ENCODE measurements at regions not wholly inside any gene's neighbourhood (a gene's known extent, or its start where the extent isn't known, plus 50 kb on each side); places are given as distances from the start of the nearest gene placed in this dataset.

- H3K36me3 Mint-ChIP-seq (ENCODE audit: insufficient read depth) = no peaks in the 10 kb centered on the region
- no peaks in the 10 kb centered on the region for H3K9me3 Mint-ChIP-seq
- peaks cover 29% of the 10 kb centered on the region for H3K27me3 Mint-ChIP-seq
- ATAC-seq (replicated peaks; ENCODE audit: extremely low read depth, poor library complexity, severe bottlenecking) (no peak), DNase-seq (ENCODE audit: low spot score in 2 of 2) (no peak)
- no peaks in the 10 kb centered on the region for H3K4me1 Mint-ChIP-seq
- H3K27ac Mint-ChIP-seq (ENCODE audit: low read depth) = no peak overlapping the region
- H3K4me3 Mint-ChIP-seq = no peak overlapping the region
Observed at GRCh38 chr12:124656947-124657434, 89.6 kb upstream of the NCOR2 start.

DNA sequence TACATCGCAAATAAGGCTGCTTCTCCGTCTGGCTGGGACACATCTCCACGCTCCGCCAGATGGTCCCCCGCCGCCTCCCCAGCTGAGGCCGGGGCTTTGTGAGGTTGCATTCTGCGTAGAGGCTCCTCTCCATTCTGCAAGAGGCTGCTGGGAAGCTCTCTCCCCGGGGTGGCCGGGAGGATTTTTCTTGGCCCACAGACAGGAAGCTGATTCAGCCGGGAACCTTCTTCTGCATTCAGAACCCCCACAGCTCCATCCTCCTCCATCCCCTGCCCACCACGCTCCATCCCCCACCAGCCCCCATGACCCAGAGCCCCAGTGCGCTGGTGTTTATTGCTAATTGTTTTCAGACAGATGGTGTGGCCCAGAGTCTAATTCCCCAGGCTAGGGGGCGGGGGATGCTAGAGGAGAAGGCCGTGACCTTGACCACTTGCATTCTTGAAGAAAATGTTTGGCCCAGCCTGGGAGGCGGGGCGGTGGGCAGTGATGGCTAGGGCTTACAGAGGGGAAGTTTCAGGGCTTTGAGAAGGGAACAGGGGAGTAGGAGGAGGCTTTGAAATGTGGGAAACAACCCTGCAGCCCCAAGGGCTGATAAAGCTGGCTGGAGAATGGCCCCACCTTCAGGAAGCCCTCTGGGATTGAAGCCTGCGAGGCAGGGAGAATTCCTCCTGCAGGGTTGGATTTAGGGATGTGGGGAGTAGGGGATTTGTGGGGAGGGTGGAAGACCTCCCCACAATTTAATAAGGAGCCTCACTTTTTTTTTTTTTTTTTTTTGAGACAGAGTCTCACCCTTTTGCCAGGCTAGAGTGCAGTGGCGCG is 88.5 kb upstream of the NCOR2 start:
- Mint-ChIP-seq H3K27me3 (peaks cover 29% of the 10 kb centered on the region), H3K27ac (ENCODE audit: low read depth) (no peak overlapping the region), H3K4me1 (no peaks in the 10 kb centered on the region), H3K4me3 (no peak overlapping the region), H3K9me3 (no peaks in the 10 kb centered on the region), H3K36me3 (ENCODE audit: insufficient read depth) (no peaks in the 10 kb centered on the region)
- ATAC-seq (replicated peaks; ENCODE audit: extremely low read depth, poor library complexity, severe bottlenecking) = no peak
- DNase-seq (ENCODE audit: low spot score in 2 of 2) = no peak

DNA sequence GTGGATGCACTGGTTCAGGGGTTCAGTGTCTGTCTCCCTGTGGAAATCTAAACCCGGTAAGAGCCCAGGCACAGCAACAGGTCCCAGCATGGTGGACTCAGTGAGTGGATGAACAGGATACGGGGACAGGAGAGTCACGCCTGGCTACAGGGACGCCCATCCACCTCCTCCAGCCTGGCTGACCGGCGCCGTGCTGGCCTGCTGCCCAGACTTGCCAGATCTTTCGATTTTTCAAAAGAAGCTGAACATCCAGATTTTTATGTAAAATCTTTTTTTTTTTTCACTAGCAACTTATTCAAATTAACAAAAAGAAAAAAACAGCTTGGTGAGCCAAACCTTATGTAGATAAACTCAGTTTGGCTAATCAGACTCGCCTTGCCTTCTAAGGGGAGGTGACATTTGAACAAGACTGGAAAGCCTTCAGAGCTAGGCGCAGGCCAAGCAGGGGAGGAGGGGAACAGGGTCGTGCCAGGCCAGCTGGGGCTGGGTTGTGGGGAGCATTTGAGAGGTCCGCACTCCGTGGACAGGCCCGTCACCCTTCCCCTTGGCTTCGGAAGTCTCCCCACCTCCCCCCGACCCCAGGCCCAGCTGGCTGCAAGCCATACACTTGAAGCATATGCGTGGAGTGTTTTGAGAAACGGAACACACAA is 87.8 kb upstream of the NCOR2 start:
- DNase-seq (ENCODE audit: low spot score in 2 of 2) (no peak), ATAC-seq (replicated peaks; ENCODE audit: extremely low read depth, poor library complexity, severe bottlenecking) (no peak)
- Mint-ChIP-seq H3K27ac (ENCODE audit: low read depth) (no peak overlapping the region), H3K4me1 (no peaks in the 10 kb centered on the region), H3K4me3 (no peak overlapping the region), H3K9me3 (no peaks in the 10 kb centered on the region), H3K27me3 (peaks cover 29% of the 10 kb centered on the region), H3K36me3 (ENCODE audit: insufficient read depth) (no peaks in the 10 kb centered on the region)

- Mint-ChIP-seq H3K9me3 (no peaks in the 10 kb centered on the region), H3K4me3 (no peak overlapping the region), H3K4me1 (no peaks in the 10 kb centered on the region), H3K36me3 (ENCODE audit: insufficient read depth) (no peaks in the 10 kb centered on the region), H3K27me3 (peaks cover 29% of the 10 kb centered on the region), H3K27ac (ENCODE audit: low read depth) (no peak overlapping the region)
- ATAC-seq (replicated peaks; ENCODE audit: extremely low read depth, poor library complexity, severe bottlenecking) (no peak), DNase-seq (ENCODE audit: low spot score in 2 of 2) (no peak)
Observed at GRCh38 chr12:124654666-124655047, 87.2 kb upstream of the NCOR2 start.

- no peak for ATAC-seq (replicated peaks; ENCODE audit: extremely low read depth, poor library complexity, severe bottlenecking)
Observed at GRCh38 chr12:124653169-124653931, 85.9 kb upstream of the NCOR2 start.

DNA sequence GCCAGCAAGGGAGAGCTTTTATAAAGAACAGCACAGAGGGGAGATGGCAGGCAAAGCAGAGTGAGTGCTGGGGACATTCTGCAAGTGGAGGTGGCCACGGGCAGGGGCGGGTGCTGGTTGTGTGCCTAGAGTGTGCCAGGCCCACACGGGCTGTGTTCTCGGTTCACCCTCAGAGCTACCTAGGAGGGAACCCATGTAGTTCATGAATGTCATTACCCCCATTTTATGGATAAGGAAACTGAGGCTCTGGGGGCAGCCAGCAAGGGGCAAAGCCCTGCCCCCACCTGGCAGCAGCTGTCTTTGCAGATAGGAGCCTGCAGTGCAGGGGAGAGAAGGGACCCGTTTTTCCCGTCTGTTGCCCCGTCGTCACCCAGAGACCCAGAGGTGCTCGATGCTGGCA is 85.2 kb upstream of the NCOR2 start:
- Mint-ChIP-seq H3K4me3 (no peak overlapping the region), H3K9me3 (no peaks in the 10 kb centered on the region), H3K36me3 (ENCODE audit: insufficient read depth) (no peaks in the 10 kb centered on the region), H3K27ac (ENCODE audit: low read depth) (no peak overlapping the region), H3K27me3 (peaks cover 22% of the 10 kb centered on the region), H3K4me1 (peaks cover 2% of the 10 kb centered on the region)
- DNase-seq (ENCODE audit: low spot score in 2 of 2) (no peak), ATAC-seq (replicated peaks; ENCODE audit: extremely low read depth, poor library complexity, severe bottlenecking) (no peak)

More at GRCh38 chr12:124653169-124653931, 85.9 kb upstream of the NCOR2 start:
- no peaks in the 10 kb centered on the region for H3K4me1 Mint-ChIP-seq
- H3K27ac Mint-ChIP-seq (ENCODE audit: low read depth) = no peak overlapping the region
- no peak overlapping the region for H3K4me3 Mint-ChIP-seq
- no peak for DNase-seq (ENCODE audit: low spot score in 2 of 2)
- no peaks in the 10 kb centered on the region for H3K9me3 Mint-ChIP-seq
- no peaks in the 10 kb centered on the region for H3K36me3 Mint-ChIP-seq (ENCODE audit: insufficient read depth)
- peaks cover 29% of the 10 kb centered on the region for H3K27me3 Mint-ChIP-seq

GRCh38 chr12:124651516-124652273 is 84.3 kb upstream of the NCOR2 start:
- Mint-ChIP-seq H3K36me3 (ENCODE audit: insufficient read depth) (no peaks in the 10 kb centered on the region), H3K27ac (ENCODE audit: low read depth) (no peak overlapping the region), H3K27me3 (peaks cover 12% of the 10 kb centered on the region), H3K4me1 (peaks cover 9% of the 10 kb centered on the region), H3K4me3 (no peak overlapping the region), H3K9me3 (no peaks in the 10 kb centered on the region)
- DNase-seq (ENCODE audit: low spot score in 2 of 2) = no peak
- ATAC-seq (replicated peaks; ENCODE audit: extremely low read depth, poor library complexity, severe bottlenecking) = no peak

- H3K9me3 Mint-ChIP-seq = no peaks in the 10 kb centered on the region
- ATAC-seq (replicated peaks; ENCODE audit: extremely low read depth, poor library complexity, severe bottlenecking) = no peak
Observed at GRCh38 chr12:124650912-124651311, 83.5 kb upstream of the NCOR2 start.

DNA sequence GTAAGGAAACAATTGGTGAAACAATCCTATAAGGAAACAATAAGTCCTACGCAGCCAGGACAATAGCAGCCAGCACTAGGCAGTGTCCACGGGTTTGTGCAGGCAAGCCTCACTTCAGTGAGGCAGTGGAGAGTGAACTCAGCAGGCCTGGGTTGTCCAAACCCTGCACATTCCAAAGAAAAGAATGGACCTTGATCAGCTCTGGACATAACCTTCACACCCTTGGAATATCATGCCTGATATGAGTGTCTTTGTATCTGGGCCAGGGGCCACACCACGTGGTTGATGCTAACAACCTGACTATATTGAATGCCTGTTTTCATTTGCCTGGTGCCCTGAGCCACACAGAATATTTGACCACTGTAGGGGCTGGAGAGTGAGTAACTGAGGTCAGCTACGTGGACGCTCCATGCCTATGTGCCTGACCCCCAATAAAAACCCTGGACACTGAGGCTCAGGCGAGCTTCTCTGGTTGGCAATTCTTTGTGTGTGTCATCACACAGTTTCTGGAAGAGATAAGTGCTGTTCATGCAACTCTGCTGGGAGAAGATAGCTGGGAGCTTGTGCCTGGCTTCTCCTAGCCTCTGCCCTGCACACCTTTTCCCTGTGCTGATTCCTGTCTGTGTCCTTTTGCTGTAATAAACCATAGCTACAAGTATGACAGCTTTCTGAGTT is 81.4 kb upstream of the NCOR2 start:
- Mint-ChIP-seq H3K4me3 (no peak overlapping the region), H3K36me3 (ENCODE audit: insufficient read depth) (no peaks in the 10 kb centered on the region), H3K27ac (ENCODE audit: low read depth) (no peak overlapping the region), H3K27me3 (no peaks in the 10 kb centered on the region), H3K9me3 (no peaks in the 10 kb centered on the region), H3K4me1 (peaks cover 24% of the 10 kb centered on the region)
- DNase-seq (ENCODE audit: low spot score in 2 of 2) (no peak), ATAC-seq (replicated peaks; ENCODE audit: extremely low read depth, poor library complexity, severe bottlenecking) (no peak)

More at GRCh38 chr12:124650912-124651311, 83.5 kb upstream of the NCOR2 start:
- H3K27ac Mint-ChIP-seq (ENCODE audit: low read depth) = no peak overlapping the region
- H3K27me3 Mint-ChIP-seq = peaks cover 4% of the 10 kb centered on the region
- peaks cover 17% of the 10 kb centered on the region for H3K4me1 Mint-ChIP-seq
- H3K4me3 Mint-ChIP-seq = no peak overlapping the region
- no peaks in the 10 kb centered on the region for H3K36me3 Mint-ChIP-seq (ENCODE audit: insufficient read depth)
- DNase-seq (ENCODE audit: low spot score in 2 of 2) = no peak

- Mint-ChIP-seq H3K36me3 (ENCODE audit: insufficient read depth) (no peaks in the 10 kb centered on the region), H3K27ac (ENCODE audit: low read depth) (peak overlapping the region; percentile 39), H3K27me3 (no peaks in the 10 kb centered on the region), H3K4me1 (peaks cover 24% of the 10 kb centered on the region), H3K9me3 (no peaks in the 10 kb centered on the region), H3K4me3 (peak overlapping the region; percentile 67)
- DNase-seq (ENCODE audit: low spot score in 2 of 2) (no peak), ATAC-seq (replicated peaks; ENCODE audit: extremely low read depth, poor library complexity, severe bottlenecking) (no peak)
Observed at GRCh38 chr12:124647316-124647715, 79.9 kb upstream of the NCOR2 start.

GRCh38 chr12:124646385-124647230 is 79.2 kb upstream of the NCOR2 start:
- Mint-ChIP-seq H3K27me3 (no peaks in the 10 kb centered on the region), H3K36me3 (ENCODE audit: insufficient read depth) (no peaks in the 10 kb centered on the region), H3K27ac (ENCODE audit: low read depth) (peak overlapping the region; percentile 75), H3K9me3 (no peaks in the 10 kb centered on the region), H3K4me3 (peak overlapping the region; percentile 67), H3K4me1 (peaks cover 24% of the 10 kb centered on the region)
- peak in 1 of 2 donors; percentile 10 for DNase-seq (ENCODE audit: low spot score in 2 of 2)
- ATAC-seq (replicated peaks; ENCODE audit: extremely low read depth, poor library complexity, severe bottlenecking) = peak; percentile 62
